ENCODE measurements at regions not wholly inside any gene's neighbourhood (a gene's known extent, or its start where the extent isn't known, plus 50 kb on each side); places are given as distances from the start of the nearest gene placed in this dataset.
A peak's percentile ranks its signal among the peaks of the same experiment; 100 is the strongest.
"Not testable (repeated sequence)": the region's sequence is repeated elsewhere in the genome, so short reads cannot be mapped to it uniquely, and the experiment has no call there.

DNA sequence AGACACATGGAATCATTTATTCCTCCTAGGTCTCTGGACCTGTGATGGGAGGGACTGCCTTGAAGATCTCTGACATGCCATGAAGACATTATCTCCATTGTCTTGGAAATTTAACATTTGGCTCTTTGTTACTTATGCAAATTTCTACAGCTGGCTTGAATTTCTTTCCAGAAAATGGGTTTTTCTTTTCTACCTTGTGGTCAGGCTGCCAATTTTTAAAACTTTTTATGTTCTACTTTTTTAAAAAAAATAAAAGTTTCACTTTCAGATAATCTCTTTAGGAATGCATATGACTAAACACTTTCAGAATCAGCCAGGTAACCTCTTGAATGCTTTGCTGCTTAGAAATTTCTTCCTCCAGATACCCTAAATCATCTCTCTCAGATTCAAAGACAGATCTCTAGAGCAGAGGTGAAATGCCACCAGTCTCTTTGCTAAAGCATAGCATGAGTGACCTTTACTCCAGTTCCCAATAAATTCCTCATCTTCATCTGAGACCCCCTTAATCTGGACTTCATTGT, 209.6 kb downstream of the RPRM start:
- Histone ChIP-seq H3K4me3 (ENCODE audit: low read depth in 1 of 2, low read length in 2 of 2) (no peak overlapping the region), H3K27ac (ENCODE audit: low read length) (no peak overlapping the region), H3K4me2 (ENCODE audit: insufficient read depth, low read length) (no peak overlapping the region), H2AFZ (ENCODE audit: low read depth, low read length) (no peak overlapping the region), H3K4me1 (ENCODE audit: insufficient read depth, low read length) (no peaks in the 10 kb centered on the region), H3K79me2 (ENCODE audit: insufficient read depth, low read length) (no peaks in the 10 kb centered on the region), H3K9me3 (ENCODE audit: insufficient read depth, low read length, severe bottlenecking) (peaks cover 3% of the 10 kb centered on the region), H3K36me3 (ENCODE audit: insufficient read depth, low read length) (no peaks in the 10 kb centered on the region), H3K9ac (ENCODE audit: low read depth, low read length) (no peak overlapping the region), H4K20me1 (ENCODE audit: insufficient read depth, low read length) (no peaks in the 10 kb centered on the region), H3K27me3 (ENCODE audit: insufficient read depth, low read length, poor library complexity) (no peaks in the 10 kb centered on the region)
- ATAC-seq (ENCODE audit: insufficient read depth, low read depth) (no peak), DNase-seq (no peak)
- TF ChIP-seq, protein P1, sequence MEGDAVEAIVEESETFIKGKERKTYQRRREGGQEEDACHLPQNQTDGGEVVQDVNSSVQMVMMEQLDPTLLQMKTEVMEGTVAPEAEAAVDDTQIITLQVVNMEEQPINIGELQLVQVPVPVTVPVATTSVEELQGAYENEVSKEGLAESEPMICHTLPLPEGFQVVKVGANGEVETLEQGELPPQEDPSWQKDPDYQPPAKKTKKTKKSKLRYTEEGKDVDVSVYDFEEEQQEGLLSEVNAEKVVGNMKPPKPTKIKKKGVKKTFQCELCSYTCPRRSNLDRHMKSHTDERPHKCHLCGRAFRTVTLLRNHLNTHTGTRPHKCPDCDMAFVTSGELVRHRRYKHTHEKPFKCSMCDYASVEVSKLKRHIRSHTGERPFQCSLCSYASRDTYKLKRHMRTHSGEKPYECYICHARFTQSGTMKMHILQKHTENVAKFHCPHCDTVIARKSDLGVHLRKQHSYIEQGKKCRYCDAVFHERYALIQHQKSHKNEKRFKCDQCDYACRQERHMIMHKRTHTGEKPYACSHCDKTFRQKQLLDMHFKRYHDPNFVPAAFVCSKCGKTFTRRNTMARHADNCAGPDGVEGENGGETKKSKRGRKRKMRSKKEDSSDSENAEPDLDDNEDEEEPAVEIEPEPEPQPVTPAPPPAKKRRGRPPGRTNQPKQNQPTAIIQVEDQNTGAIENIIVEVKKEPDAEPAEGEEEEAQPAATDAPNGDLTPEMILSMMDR (IDR thresholded peaks at IDR 0.05; ENCODE audit: borderline replicate concordance, extremely low read depth, low read length, poor library complexity, severe bottlenecking) = no peak
- no peak for TF ChIP-seq EZH2 (IDR thresholded peaks at IDR 0.05; ENCODE audit: borderline replicate concordance, low read depth, low read length, severe bottlenecking)

DNA sequence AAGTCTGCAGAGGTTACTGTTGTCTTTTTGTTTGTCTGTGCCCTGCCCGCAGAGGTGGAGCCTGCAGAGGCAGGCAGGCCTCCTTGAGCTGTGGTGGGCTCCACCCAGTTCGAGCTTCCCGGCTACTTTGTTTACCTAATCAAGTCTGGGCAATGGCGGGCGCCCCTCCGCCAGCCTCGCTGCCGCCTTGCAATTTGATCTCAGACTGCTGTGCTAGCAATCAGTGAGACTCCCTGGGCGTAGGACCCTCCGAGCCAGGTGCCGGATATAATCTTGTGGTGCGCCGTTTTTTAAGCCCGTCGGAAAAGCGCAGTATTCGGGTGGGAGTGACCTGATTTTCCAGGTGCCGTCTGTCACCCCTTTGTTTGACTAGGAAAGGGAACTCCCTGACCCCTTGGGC, 221.7 kb downstream of the RPRM start:
- H3K9me3 ChIP-seq (ENCODE audit: insufficient read depth, low read length, severe bottlenecking); H2AFZ ChIP-seq (ENCODE audit: low read depth, low read length); H3K9ac ChIP-seq (ENCODE audit: low read depth, low read length); H3K4me1 ChIP-seq (ENCODE audit: insufficient read depth, low read length); DNase-seq; H3K4me3 ChIP-seq (ENCODE audit: low read depth in 1 of 2, low read length in 2 of 2); H4K20me1 ChIP-seq (ENCODE audit: insufficient read depth, low read length); ATAC-seq (ENCODE audit: insufficient read depth, low read depth); H3K27ac ChIP-seq (ENCODE audit: low read length); H3K36me3 ChIP-seq (ENCODE audit: insufficient read depth, low read length); H3K4me2 ChIP-seq (ENCODE audit: insufficient read depth, low read length); H3K79me2 ChIP-seq (ENCODE audit: insufficient read depth, low read length); H3K27me3 ChIP-seq (ENCODE audit: insufficient read depth, low read length, poor library complexity): not testable (repeated sequence)

GRCh38 chr2:153246636-153247035, 231.9 kb downstream of the RPRM start:
- H3K9me3 ChIP-seq (ENCODE audit: insufficient read depth, low read length, severe bottlenecking); DNase-seq; H3K4me1 ChIP-seq (ENCODE audit: insufficient read depth, low read length); H3K79me2 ChIP-seq (ENCODE audit: insufficient read depth, low read length); H3K27ac ChIP-seq (ENCODE audit: low read length); ATAC-seq (ENCODE audit: insufficient read depth, low read depth); H2AFZ ChIP-seq (ENCODE audit: low read depth, low read length); H3K4me2 ChIP-seq (ENCODE audit: insufficient read depth, low read length); H3K9ac ChIP-seq (ENCODE audit: low read depth, low read length); H3K4me3 ChIP-seq (ENCODE audit: low read depth in 1 of 2, low read length in 2 of 2); H3K36me3 ChIP-seq (ENCODE audit: insufficient read depth, low read length); H3K27me3 ChIP-seq (ENCODE audit: insufficient read depth, low read length, poor library complexity); H4K20me1 ChIP-seq (ENCODE audit: insufficient read depth, low read length): not testable (repeated sequence)

DNA sequence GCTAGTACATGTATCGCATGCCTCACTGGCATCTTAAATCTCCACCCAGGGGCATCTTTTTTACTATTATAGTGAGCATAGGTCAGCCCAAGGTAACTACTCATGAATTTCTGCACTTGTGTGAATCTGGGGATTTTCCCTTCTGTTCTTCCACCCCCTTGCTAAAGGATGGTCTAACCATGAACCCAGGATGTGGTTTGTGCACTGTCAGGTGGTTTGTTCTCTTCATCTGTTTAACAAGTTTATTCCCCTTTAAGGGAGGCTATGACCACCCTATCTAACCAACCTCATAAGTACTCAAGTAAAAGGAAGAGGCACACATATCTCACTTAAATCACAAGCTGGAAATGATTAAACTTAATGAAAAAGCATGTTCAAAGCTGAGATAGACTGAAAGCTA, 243.0 kb downstream of the RPRM start:
- DNase-seq = peak; percentile 39
- peak; percentile 96 for ATAC-seq (ENCODE audit: insufficient read depth, low read depth)
- Histone ChIP-seq H4K20me1 (ENCODE audit: insufficient read depth, low read length) (no peaks in the 10 kb centered on the region), H3K4me1 (ENCODE audit: insufficient read depth, low read length) (peaks cover 12% of the 10 kb centered on the region), H2AFZ (ENCODE audit: low read depth, low read length) (no peak overlapping the region), H3K4me3 (ENCODE audit: low read depth in 1 of 2, low read length in 2 of 2) (no peak overlapping the region), H3K79me2 (ENCODE audit: insufficient read depth, low read length) (no peaks in the 10 kb centered on the region), H3K27me3 (ENCODE audit: insufficient read depth, low read length, poor library complexity) (no peaks in the 10 kb centered on the region), H3K9ac (ENCODE audit: low read depth, low read length) (no peak overlapping the region), H3K36me3 (ENCODE audit: insufficient read depth, low read length) (no peaks in the 10 kb centered on the region), H3K27ac (ENCODE audit: low read length) (no peak overlapping the region), H3K9me3 (ENCODE audit: insufficient read depth, low read length, severe bottlenecking) (no peaks in the 10 kb centered on the region), H3K4me2 (ENCODE audit: insufficient read depth, low read length) (no peak overlapping the region)
- TF ChIP-seq EZH2 (IDR thresholded peaks at IDR 0.05; ENCODE audit: borderline replicate concordance, low read depth, low read length, severe bottlenecking) = no peak
- TF ChIP-seq, protein P1 (IDR thresholded peaks at IDR 0.05; ENCODE audit: borderline replicate concordance, extremely low read depth, low read length, poor library complexity, severe bottlenecking) = no peak

Data from DND-41 (cell line).